HG03469 (cell line): ENCODE measurements at regions not wholly inside any gene's neighbourhood (a gene's known extent, or its start where the extent isn't known, plus 50 kb on each side); places are given as distances from the start of the nearest gene placed in this dataset.
A peak's percentile ranks its signal among the peaks of the same experiment; 100 is the strongest.
"Not testable (repeated sequence)": the region's sequence is repeated elsewhere in the genome, so short reads cannot be mapped to it uniquely, and the experiment has no call there.

Experiments used
- ATAC-seq: cut with Tn5 transposase; IDR thresholded peaks from one replicate; pipeline ENCODE4 v1.9.1; 2021; ENCODE audit warnings: mild to moderate bottlenecking, moderate library complexity, moderate number of reproducible peaks; ENCODE audit not compliant: unreplicated experiment

DNA sequence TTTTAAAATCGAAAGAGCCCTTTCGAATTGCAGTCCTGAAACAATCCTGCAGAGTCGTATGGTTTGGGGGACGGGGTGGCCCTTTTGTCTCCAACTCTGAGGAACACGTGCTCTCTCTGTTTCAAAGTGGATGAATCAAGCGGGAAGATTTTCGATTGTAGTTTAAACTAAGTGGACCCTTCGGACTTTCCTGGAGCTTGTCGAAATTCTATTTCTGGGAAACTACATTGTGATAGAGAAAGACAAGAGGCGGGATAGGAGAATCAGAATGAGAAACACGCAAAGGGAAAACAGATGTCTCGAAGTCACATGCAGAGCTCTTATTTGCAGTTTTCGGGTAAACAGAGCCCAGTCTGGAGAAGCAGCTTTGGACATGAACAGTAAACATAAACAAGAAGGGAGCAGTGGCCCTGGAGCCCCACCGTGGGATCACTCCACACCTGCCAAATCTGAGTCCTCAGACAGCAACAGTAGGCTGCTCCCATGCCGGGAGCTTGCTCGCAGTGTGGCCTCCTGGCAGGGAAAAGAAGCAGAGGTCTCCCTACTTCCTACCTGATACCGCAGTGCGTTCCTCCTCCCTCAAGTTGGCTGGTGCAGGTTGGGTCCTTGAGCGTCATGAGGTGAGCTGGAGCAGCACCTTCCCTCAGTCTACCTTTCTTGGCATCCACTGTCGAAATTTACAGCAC lies 202.4 kb downstream of the SLC4A3 start:
- no peak for ATAC-seq

DNA sequence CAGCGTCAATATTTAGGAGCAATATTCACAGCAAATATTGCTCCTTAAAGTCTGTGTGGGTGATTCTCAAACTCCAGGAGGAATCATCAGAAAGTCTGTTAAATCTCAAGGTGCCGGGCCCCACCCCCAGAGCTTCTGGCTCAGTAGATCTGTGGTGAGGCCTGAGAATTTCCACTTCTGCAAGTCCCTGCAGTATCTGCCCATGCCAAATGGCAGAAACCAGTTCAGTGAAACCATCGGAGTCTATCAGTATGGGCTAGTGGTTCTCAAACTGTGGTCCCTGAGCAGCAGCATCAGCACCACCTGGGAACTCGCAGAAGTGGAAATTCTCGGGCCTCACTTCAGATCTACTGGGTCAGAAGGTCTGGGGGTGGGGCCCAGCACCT lies 202.9 kb downstream of the SLC4A3 start:
- no peak for ATAC-seq

DNA sequence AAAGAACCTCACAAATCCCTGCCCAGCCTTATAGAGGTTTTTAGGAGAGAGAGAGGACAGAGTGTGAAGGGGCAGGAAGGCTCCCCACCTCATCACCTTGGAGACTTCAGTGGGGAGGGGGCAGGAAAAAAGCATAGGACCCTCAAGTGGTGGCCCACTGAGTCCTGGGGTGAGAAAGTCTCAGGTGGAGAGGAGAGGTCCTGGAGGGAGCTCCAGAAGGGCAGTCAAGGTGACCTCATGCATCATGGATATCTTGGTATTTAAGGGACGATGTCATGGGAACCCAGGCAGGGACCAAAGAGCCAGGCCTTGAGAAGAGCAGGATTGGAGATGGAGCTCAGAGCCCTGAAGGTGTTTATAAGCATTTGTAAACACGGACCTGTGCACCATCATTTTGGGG lies 204.5 kb downstream of the SLC4A3 start:
- no peak for ATAC-seq

DNA sequence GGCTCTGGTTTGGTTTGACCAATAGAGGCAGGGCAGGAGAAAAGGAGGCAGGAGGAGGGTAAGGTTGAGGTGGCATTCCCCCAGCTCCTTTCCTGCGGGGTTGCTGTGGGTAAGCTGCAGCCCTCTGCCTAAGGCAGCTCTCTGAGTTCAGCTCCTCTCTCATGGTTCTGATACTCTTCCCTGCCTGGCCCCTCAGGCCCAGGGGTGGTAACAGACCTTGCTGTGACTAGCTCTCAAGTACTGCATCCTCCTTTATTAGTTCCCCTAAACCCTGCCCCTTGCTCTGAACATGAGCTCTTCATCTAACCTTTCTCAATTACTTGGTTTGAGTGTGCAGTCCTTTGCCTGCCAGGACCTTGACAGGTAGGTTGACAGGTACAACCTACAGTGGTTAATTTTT lies 205.5 kb downstream of the SLC4A3 start:
- ATAC-seq: no peak

DNA sequence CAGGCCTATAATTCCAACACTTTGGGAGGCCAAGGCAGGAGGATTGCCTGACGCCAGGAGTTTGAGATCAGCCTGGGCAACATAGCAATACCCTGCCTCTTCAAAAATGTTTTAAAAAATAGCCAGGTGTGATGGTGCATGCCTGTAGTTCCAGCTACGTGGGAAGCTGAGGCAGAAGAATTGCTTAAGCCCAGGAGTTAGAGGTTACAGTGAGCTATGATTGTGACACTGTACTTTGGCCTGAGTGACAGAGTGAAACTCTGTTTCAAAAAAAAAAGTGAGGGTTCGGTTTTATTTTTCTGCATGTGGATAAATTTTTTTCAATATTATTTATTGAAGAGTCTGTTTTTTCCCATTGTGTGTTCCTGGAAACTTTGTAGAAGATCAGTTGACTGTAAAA lies 208.1 kb downstream of the SLC4A3 start:
- no peak for ATAC-seq

DNA sequence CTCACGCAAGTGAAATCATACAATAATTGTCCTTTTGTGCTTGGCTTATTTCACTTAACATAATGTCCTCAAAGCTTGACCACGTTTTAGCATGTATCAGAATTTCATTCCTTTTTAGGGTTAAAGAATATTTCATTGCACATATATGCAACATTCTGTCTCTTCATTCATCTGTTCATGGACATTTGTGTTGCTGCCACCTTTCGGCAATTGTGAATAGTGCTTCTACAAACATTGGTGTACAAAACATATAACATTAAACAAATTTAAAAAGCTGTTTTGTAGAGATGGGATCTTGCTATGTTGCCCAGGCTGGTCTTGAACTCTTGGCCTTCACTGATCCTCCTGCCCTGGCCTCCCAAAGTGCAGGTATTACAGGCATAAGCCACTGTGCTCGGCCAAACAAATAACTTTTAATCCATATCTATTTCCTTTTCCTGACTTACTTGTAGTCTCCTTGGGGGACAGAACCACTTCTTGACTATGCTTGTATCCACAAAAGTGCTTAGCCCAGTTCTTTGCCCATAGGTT lies 209.3 kb downstream of the SLC4A3 start:
- ATAC-seq: no peak

DNA sequence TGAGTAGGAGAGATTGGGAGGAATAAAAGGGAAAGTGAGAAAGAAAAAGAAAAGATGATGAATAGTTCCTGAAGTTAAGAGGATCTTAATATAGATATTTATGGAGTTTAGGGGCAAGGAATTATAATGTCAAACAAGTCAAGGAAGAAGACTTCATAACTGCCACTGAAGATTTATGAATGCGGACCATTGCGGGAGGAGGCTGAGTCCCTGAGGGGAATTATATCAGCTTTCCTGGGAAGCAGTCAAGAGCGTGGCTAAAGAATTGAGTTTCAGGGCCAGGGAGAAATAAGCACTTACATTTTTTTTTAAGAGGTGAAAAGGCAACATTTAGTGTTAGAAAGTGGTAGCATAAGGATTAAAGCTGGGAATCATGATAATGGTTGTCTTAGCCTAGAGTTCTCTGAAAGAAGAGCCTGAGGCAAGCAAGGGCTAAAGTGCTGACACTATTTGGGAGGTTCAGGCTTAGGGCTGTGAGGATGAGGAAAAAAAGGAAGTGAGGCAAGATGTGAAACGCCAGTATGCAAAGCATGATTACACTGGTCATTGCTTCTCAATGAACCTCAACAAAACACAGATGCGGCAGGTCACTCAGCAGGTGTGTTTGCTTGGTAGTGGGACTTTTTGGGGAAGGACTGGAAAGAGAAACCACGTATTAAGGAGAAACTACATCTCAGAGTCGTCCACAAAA lies 217.1 kb downstream of the SLC4A3 start:
- peak; percentile 90 for ATAC-seq

DNA sequence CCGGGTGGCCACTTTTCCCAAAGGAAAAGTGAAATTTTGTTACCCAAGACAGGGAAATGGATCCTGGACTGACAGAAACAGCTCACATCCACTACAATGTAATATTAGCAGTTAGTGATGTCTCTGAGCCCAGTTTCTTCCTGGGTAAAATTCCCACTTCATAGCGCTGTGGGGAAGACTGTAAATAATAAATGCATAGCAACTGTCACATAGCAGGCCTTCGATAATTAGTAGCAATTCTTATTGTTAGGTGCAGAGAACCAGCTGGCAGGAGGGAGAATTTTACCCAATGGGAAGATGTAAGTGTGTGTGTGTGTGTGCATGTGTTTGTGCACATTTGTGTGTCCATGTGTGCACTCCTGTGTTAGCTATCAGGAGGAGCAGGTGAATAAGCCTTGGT lies 221.5 kb downstream of the SLC4A3 start:
- ATAC-seq: no peak

DNA sequence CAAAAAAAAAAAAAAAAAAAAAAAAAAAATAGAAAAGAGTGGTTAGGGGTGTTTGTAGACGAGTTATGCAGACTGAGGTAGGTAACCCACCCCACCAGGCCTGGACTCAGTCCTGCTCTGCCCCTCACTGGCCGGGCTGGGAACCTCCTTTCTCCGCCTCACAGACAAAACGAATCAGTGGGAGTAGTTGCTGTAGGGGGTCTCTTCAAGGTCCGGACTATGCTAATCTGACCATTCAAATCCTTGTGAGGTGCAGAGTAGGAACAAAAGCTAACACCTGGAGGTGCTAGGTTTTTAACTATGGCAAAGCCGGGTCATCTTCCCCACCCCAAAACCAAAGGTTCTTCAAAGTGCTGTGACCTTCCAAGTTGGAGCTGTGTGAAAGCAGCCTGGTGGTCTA lies 223.7 kb downstream of the SLC4A3 start:
- ATAC-seq: no peak

DNA sequence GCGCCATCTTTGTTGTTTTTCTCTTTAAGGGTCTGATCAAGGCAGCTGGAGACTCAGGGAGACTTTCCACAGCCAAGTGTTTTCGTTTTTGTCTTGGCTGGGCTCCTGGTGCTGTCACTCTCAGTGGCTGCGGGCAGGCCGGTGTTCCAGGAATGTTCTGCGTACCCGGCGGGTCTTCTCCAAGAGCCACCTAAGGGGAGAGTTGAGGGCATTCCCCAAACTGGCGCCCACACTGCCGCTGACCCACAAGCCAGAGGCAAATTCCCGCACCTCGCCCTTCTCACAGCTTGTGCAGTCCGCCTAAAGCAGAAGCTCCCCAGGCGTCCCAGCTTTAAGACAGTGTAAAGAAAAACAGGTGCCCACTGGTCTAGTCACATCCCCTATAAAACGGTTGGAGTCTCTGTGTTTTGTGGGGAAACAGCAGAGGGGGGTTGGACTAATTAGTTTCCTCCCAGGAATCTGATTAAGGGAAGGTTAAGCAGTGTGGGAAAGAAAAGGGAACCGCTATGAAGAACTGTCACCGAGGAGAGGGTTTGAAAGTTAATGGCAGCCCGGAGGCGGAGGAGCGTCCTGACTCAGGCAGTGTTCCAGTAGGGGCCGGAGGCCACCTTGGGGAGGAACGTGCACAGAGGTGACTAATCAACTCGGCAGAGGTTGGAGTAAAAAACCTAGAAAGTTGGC lies 224.5 kb downstream of the SLC4A3 start:
- ATAC-seq: no peak

DNA sequence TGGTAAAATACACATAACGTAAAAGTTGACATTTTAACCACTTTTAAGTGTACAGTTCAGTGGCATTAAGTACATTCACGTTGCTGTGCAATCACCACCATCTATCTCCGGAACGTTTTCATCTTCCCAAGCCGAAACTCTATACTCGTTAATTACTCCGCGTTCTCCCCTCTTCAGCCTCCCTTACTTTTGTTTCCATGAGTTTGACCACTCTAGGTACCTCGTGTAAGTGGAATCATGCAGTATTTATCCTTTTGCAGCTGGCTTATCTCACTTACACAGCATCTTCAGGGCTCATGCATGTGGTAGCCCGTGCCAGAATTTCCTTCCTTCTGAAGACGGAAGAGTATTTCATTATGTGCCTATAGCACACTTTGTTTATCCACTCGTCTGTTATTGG lies 225.2 kb downstream of the SLC4A3 start:
- no peak for ATAC-seq

DNA sequence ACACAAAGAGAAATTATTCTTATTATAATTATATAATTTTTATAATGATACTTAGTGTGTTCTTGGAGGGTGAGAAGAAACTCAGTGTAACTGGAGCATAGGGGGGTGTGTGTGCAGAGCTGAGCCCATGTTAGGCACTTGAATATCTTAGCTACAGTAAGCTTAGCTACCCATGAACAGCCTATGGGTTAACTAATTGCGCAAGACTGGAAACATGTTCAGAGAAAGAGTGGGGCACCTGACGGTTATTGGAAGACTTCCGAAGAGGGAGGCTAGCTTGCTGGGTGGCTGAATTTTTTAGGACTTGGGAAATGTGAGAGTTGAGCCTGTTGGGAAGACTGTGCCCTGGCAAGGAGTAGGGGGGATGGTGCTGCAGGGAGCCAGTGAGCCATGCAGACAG lies 229.2 kb downstream of the SLC4A3 start:
- no peak for ATAC-seq

DNA sequence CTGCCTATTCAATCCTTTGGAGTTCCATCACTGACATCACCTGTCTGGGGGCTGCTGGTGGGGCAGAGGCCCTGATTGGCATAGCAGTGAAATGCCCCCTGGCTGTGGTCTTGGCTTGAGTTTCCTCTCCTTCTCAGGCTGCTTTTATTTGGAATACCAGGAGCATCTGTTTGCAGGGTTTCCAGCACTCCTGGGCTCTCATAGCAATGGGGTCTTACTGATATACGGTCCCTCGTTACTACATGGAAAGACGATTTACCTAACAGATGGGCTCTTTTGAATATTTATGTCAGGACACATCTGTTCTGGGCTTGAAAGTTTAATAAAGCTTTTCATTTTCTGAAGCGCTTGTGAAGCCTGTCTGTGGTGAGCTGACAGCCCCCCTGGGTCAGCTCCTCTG lies 230.3 kb downstream of the SLC4A3 start:
- ATAC-seq: no peak

DNA sequence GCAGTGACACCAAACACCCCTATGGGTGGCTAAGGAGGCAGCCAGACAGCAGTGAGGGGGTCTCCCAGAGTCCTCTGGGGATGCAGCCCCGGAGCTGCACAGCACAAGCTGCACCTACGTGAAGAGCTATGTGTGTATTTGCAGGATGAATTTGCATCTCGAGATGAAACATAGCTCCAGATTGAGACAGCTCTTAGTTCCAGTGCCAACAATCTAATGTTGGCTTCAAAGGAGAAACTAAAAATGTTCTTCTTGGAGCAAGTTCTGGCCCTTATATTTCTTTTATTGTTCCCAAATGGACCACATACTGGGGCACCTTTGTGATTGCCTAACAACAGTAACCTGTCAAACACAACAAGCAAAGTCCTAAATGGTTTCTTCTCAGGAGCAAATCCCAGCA lies 233.9 kb downstream of the SLC4A3 start:
- ATAC-seq: no peak

DNA sequence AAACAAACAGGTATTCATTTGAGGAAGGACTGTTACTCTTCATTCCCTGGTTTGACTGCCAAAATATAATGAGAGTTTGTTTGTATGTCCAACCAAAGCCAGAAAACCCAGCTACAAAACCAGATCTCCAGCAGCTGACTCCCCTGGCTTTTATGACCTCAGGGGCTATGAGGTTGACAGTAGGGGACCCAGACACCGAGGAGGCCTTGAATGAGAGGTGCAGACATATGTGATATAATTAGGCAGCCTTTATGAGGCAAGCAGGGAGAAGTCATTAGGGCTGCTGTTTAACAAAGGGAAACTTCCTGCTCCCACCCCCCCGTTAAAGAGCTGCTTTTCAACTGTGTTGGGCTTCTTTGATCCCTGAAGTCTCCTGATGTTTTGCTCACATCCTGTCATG lies 236.7 kb downstream of the SLC4A3 start:
- ATAC-seq: no peak

DNA sequence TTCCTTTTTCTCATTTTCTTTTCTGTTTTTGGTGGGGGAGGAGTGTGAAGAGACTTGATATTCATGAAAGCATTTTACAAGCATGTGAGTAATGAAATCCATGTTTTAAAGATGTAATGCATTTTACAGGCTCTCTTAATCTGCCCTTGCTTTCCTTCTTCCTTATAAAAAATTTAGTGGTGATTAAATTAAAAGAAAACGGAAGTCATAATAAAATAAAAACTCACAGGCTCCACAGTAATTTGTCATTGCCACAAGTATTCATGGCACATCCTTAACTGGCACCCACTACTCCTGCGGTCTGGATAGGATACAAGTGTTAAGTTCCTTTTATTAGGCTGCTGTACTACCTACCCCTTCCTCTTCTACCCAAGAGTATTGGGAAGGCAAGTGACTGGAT lies 241.2 kb downstream of the SLC4A3 start:
- ATAC-seq: no peak

DNA sequence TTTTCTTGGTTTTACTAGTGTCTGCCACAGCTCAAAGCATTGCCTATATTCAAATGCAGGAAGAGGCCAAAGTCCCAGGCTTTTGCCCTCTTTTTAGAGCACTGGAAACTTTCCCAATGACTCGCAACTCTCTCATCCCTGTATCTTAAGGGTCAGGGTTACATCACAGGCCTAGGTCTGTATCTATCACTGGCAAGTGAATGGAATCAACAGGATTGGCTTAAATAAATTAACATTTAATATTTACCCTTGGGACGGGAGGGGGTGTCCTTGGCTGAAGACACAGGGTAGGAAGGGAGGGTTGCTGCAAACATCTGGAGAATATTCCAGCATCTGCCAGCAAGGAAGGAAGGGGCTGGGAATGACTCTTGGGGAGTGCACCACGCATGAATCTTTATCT lies 242.6 kb downstream of the SLC4A3 start:
- ATAC-seq: no peak

DNA sequence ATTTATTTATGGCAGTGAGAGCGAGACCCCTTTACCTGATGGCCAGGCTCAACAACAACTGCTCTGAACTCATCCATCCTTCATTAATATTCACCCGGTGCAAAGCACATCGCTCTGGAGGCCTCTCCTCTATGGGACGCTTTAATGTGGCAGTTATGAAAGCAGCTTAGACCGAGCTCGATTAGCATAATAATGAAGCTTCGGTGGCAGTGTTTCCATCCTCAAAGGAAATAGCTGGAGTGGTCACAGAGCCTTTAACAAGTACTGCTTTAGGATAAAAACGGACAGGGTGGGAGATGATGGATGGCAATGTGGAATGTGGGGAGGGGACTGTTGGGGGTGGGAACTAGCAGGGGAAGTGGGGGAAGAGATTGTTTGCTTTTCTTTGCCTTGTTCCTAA lies 243.9 kb downstream of the SLC4A3 start:
- ATAC-seq: no peak

DNA sequence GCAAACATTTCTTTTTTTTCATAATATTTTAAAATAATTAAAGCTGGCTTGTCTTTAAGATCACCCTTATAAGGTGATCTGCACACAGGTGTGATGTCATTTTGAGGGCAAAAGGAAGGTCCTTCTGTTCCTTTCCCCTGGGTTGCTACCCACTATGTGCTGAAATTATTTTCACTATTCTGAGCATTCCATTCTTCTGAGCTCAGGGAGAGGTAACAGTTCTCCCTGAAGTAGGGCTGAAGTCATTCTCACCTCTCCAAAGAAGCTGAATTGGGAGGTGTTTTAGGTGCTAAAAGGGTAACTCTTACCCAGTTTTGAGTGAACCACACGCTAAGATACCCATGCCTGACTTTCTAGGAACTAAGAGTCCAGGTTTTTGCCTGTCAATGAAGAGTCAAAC lies 247.6 kb downstream of the SLC4A3 start:
- ATAC-seq: no peak

DNA sequence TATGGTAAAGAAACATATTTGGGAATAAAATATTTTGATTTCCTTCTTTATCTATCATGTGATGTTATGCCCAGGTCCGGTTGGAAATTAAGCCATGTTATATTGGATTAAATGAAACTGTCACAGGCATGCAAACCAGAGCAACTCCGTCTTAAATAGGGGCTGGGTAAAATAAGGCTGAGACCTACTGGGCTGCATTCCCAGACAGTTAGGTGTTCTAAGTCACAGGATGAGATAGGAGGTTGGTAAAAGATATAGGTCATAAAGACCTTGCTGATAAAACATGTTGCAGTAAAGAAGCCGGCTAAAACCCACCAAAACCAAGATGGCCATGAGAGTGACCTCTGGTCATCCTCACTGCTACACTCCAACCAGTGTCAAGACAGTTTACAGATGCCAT lies 248.6 kb downstream of the SLC4A3 start:
- ATAC-seq: not testable (repeated sequence)

DNA sequence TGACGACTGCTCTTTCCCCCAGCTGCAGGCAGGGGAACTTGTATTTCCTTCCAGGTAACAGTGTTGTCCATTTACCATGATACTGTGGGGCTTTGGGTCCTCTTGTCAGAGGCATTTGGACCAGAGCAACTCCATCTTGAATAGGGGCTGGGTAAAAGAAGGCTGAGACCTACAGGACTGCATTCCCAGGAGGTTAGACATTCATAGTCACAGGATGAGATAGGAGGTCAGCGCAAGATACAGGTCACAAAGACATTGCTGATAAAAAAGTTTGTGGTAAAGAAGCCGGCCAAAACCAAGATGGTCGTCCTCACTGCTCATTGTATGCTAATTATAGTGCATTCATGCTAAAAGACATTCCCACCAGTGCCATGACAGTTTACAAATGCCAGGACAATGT lies 249.5 kb downstream of the SLC4A3 start:
- no peak for ATAC-seq

DNA sequence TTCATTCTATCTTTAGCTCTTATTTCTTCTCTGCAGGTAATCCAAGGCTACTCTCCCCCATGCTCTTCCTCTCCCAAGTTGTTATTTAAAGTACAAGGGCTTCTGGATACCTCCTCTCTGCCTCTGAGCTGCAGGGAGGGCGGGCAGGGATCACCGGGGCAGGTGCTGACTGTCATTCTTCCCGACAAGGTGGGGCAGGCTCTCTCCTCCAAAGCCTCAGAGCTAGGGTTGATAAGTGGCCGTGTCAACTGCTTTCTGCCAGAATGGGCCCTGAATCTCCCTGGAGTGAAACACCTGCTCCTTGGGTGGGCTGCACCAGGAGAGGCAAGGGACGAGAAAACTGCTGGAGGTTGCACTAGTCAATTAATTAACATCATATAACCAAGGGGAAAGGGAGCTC lies 250.3 kb downstream of the SLC4A3 start:
- no peak for ATAC-seq
